ENCODE measurements at regions not wholly inside any gene's neighbourhood (a gene's known extent, or its start where the extent isn't known, plus 50 kb on each side); places are given as distances from the start of the nearest gene placed in this dataset.

GRCh38 chrX:125694171-125694570 is 374.5 kb downstream of the TEX13C start:
- TF ChIP-seq, protein P1, sequence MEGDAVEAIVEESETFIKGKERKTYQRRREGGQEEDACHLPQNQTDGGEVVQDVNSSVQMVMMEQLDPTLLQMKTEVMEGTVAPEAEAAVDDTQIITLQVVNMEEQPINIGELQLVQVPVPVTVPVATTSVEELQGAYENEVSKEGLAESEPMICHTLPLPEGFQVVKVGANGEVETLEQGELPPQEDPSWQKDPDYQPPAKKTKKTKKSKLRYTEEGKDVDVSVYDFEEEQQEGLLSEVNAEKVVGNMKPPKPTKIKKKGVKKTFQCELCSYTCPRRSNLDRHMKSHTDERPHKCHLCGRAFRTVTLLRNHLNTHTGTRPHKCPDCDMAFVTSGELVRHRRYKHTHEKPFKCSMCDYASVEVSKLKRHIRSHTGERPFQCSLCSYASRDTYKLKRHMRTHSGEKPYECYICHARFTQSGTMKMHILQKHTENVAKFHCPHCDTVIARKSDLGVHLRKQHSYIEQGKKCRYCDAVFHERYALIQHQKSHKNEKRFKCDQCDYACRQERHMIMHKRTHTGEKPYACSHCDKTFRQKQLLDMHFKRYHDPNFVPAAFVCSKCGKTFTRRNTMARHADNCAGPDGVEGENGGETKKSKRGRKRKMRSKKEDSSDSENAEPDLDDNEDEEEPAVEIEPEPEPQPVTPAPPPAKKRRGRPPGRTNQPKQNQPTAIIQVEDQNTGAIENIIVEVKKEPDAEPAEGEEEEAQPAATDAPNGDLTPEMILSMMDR (conservative IDR thresholded peaks at IDR 0.05 in 1 of 2, IDR thresholded peaks at IDR 0.05 in 1 of 2; ENCODE audit: low read depth in 1 of 2, low read length in 2 of 2) = no peak
- no peak for TF ChIP-seq EZH2 (IDR thresholded peaks at IDR 0.05; ENCODE audit: low read length, missing control alignments)

Data from fibroblast of lung (primary cell).